ENCODE measurements at regions not wholly inside any gene's neighbourhood (a gene's known extent, or its start where the extent isn't known, plus 50 kb on each side); places are given as distances from the start of the nearest gene placed in this dataset.
"Not testable (repeated sequence)": the region's sequence is repeated elsewhere in the genome, so short reads cannot be mapped to it uniquely, and the experiment has no call there.

GRCh38 chr5:174644436-174644835, 79.9 kb upstream of the MSX2 start:
- in situ Hi-C loops (cut with HindIII; ENCODE audit: low sequenced_read_pairs) = no loop called here

DNA sequence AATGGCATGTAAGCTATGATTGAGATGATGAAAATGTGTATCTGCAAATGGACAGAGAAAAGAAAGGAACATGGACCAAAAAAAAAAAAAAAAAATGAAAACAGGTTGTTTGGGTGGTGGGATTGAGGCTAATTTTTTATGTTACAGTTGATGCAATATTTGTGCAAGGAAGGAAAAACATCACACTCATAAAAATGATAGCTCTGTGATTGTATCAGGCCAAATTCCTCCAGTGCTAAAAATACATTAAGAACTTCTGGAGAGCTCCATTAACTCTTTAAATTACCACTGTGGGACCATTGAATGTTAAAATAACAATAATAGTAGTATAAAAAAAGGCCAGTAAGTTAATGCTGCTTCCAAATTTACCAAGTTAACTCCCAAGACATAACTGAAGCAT, 79.5 kb upstream of the MSX2 start:
- in situ Hi-C loops (cut with HindIII; ENCODE audit: low sequenced_read_pairs) = no loop called here

DNA sequence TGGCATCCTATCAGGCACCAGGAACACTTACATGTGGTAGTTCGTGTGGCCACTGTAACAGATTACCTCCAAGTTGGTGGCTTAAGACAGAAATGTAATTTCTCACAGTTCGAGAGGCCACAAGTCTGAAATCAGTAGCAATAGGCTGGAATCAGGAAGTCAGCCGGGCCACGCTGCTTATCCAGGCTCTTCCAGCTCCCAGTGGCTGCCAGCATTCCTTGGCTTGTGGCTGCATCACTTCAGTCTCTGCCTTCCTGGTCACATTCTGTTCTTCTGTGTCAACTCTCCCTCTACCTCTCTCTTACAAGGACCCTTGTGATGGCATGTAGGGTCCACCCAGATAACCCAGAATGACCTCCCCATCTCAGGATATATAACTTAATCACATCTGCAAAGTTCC, 78.7 kb upstream of the MSX2 start:
- in situ Hi-C loops (cut with HindIII; ENCODE audit: low sequenced_read_pairs) = no loop called here

- in situ Hi-C loops (cut with HindIII; ENCODE audit: low sequenced_read_pairs) = not testable (repeated sequence)
Measured at GRCh38 chr5:174648618-174649017, 75.8 kb upstream of the MSX2 start.

GRCh38 chr5:174649391-174649790, 75.0 kb upstream of the MSX2 start:
- in situ Hi-C loops (cut with HindIII; ENCODE audit: low sequenced_read_pairs) = no loop called here

DNA sequence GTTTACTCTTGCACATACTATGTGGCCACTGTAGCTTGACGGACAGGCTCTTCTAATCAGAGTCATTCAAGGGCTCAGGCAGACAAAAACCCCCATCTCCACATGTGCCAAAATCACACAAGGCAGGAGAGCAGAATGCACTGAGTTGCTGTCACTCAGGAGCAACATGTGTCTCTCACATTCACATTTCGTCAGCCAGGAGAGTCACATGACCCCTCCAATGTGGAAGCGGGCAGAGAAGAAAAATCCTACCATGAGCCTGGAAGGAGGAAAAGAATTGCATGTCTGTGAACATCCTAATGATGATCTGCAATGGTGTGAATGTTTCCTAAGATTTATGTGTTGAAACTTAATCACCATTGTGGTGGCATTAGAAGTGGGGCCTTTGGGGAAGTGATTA, 69.9 kb upstream of the MSX2 start:
- in situ Hi-C loops (cut with HindIII; ENCODE audit: low sequenced_read_pairs) = no loop called here

DNA sequence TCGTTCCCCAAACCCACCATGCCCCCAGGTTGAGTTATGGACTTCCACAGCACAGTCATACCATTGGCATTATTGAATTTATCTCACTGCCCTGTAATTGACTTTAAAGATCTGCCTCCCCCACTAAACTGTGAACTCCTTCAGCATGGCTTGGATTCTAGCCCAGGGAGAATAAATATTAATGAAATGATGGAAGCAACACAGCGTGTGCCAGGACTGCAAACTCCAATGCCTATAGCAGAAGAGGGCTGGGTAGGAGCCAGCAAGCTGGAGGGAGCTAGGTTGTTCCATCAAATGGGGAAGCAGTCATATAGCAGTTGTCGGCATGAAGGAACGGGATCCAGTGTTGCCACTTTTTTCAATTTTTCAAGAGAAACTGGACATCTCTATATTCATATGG, 69.0 kb upstream of the MSX2 start:
- in situ Hi-C loops (cut with HindIII; ENCODE audit: low sequenced_read_pairs) = no loop called here

DNA sequence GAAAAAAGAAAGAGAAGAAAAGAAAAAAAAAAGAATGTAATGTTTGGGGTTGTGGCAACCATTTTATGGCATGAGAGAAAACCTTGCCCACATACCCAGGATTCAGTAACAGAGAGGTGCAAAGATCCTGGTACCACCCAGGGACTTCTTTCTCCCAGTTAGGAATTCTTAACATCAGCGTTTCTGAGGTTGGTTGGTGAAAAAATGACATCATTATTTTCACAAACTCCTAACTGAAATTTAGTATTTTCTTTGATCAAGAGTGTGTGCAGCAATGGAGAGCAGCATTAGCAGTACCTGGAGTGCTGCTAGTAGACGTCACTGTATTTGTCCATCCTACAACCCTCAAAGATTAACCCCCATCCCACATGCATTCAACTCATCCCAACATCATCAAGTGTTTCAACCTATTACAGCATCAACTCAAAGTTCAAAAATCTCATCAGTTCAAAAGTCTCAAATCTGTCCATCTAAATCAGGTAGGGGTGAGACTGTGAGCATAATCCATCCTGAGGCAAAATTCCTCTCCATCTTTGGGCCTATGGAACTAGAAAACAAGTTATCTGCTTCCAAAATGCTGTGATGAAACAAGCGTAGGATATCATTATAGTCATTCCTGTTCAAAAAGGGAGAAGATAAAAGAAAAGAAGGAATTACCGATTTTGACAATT, 60.1 kb upstream of the MSX2 start:
- in situ Hi-C loops (cut with HindIII; ENCODE audit: low sequenced_read_pairs) = no loop called here

- in situ Hi-C loops (cut with HindIII; ENCODE audit: low sequenced_read_pairs) = no loop called here
Measured at GRCh38 chr5:174665347-174665746, 59.0 kb upstream of the MSX2 start.

DNA sequence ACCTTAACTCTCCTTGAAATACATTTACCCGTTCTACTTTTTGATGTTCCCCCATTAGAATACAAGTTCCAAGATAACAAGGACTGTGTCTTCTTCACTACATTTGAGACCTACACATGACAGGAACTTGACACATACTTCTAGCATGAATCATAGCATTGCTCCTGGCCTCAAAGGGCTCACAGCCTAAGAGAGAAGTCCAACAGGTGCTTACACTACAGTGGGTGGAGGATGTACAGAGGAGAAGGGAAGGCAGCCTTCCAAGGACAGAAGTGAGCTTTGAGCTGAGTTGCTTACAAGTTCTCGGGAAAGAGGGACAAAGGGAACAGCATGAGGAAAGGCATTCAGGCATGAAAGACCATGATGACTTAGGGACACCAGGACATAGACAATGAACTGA, 56.9 kb upstream of the MSX2 start:
- in situ Hi-C loops (cut with HindIII; ENCODE audit: low sequenced_read_pairs) = no loop called here

- in situ Hi-C loops (cut with HindIII; ENCODE audit: low sequenced_read_pairs) = no loop called here
Measured at GRCh38 chr5:174668349-174668748, 56.0 kb upstream of the MSX2 start.
